HG02973 (cell line): ENCODE measurements at regions not wholly inside any gene's neighbourhood (a gene's known extent, or its start where the extent isn't known, plus 50 kb on each side); places are given as distances from the start of the nearest gene placed in this dataset.

Experiments
- ATAC-seq: cut with Tn5 transposase; IDR thresholded peaks from one replicate; pipeline ENCODE4 v1.9.1; 2021; ENCODE audit warnings: moderate library complexity; ENCODE audit not compliant: unreplicated experiment

DNA sequence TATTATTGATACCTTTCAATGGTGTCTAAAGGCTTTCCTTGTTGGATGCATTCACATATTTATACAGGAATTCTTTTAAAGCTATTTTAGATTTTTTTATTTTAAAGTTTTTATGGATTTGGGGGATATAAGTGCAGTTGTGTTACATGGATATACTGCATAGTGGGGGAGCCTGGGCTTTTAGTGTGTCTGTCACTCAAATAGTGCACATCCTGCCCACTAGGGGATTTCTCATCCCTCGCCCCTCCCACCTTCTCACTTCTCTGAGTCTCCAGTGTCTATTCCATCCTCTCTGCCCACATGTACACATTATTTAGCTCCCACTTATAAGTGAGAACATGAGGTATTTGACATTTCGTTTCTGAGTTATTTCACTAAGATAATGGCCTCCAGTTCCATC lies 154.0 kb upstream of the MKI67 start:
- no peak for ATAC-seq

DNA sequence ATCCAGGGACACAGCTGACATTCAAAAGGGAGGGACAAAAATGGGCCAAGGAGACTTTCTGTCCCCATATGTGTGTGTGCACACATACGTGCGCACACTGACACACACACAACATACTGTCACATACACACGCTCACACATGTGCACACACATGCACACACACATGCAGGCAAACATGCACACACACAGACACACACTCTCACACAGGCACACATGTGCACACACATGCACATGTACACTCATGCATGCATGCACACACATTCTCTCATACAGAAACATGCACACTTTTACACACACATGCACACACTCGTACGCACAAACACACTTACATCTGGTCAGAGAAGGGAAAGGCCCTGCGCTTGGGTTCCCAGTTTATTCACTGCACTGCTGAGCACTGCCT lies 155.1 kb upstream of the MKI67 start:
- ATAC-seq: no peak

DNA sequence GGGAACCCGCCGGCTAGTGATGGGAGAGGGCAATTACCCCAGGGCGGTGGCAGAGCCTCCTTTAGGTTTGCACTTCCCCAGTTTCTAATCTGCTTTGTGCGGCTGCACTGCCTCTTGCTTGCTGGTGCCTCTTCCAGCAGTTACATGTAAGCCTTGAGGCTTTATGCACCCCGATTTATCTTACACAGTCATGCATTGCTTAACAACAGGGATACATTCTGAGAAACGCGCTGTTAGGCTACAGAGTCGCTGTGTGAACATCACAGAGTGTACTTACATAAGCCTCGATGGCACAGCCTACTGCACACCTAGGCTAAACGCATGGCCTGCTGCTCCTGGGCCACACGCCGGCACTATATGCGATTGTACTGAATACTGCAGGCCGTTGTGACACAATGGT lies 155.6 kb upstream of the MKI67 start:
- ATAC-seq: no peak

DNA sequence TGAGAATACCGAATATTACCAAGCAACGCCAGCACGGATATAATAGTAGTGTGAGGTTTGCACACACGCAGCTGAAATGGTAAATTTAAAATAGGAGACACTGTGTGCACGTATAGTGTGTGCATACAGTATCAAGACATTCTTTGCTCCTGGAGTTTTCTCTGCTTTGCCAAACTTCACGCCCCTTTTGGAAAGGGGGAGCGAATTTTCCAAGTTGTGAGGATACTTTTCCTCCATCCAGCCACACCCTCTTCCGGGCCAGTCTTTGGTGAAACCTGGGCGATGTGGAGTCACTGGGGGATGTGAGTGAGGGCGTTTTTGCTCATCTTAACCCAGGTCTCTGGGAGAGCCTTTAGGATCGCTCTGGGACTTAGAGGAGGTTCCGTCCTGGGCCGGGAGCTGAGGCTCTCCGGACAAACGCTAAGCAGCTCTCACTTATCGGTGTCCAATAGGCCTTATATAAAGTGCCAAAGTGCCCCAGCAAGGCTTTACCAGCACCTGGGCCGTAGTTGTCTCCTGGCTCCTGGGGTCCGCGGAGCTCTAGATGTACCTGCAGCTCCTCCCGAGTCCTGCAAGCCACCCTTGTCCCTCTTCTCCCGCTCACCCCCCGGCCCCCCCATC lies 160.0 kb upstream of the MKI67 start:
- no peak for ATAC-seq

DNA sequence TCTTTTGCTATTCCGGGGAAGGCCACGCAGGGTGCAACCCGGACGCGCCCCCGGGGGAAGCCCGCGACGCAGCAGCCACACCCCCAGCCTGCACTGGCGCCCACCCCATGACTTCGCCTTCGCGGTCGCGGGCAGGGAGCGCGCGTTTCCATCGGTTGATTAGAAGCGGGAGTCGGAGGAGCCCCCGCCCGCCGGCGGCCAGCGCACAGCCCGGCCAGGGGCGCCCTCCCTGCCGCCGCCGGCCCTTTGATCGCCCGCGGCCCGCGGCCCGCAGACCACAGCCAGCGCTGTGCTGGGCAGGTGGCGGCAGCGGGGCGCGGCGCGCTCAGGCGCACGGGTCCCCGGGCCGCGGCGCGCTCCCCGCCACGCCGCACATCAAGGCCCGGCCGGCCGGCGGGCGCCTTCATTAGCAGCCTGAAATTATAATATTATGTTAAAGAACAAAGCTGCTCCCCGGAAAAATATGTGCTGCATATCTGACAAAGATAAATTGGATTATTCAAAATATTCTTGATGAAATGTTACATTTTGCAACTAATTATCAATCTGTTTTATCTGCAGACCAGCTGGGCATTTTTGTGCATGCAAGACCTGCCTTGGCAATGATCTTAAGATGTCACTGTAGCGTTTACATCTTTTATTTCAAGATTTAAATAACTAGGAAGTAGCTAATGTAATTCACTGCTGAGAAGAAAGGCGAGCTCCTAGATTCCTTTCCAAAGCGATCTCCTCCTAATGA lies 160.7 kb upstream of the MKI67 start:
- ATAC-seq: no peak

DNA sequence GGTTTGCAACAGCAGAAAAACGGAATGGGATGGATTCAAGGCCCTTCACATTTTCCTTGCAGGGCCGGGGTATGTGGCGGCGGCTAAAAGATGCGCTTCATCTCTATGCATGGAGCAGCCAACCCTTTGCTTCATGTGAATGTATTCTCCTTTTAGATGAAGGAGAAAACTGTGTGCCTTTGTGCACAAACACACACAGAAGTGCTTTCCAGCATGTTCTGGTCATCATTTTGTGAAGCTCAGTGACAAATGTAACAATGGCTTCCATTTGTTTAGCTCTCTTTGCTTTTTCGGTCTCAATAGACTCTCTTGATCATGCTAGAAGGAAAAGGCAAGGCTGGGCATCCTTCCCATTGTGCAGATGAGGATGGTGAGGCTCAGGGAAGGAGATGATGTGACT lies 161.7 kb upstream of the MKI67 start:
- no peak for ATAC-seq

DNA sequence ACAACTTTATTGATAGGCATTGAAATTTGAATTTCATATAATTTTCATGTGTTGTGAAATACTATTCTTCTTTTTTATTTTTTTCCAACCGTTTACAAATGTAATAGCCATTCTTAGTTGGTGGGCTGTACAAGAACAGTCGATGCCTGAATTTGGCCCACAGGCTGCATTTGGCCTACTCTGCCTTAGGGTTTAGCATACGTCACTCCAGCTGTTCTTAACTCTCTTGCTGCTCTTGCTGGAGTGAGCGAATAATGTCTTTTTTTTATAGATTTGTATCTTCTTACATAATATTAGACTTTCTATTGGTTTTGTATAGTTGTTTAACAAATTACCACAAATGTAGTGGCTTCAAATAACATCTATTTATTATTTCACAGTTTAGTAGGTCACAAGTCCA lies 163.4 kb upstream of the MKI67 start:
- ATAC-seq: no peak

DNA sequence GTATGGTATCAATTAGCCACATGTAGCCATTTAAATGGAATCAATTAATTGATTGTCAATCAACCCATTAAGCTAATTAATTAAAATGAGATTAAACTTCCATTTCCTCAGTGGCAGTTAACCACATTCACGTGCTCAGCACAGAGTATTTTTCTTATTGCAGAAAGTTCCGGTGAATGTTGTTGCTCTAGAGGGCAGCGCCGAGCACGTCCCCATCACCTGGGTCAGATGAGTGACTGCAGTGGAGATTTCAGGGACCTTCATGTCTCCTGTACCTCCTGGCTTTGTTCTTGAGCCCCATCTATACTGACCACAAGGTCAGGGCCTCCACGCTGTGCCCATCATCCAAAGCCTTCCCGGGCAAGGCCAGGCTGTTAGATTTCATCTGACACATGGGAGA lies 168.8 kb upstream of the MKI67 start:
- no peak for ATAC-seq

DNA sequence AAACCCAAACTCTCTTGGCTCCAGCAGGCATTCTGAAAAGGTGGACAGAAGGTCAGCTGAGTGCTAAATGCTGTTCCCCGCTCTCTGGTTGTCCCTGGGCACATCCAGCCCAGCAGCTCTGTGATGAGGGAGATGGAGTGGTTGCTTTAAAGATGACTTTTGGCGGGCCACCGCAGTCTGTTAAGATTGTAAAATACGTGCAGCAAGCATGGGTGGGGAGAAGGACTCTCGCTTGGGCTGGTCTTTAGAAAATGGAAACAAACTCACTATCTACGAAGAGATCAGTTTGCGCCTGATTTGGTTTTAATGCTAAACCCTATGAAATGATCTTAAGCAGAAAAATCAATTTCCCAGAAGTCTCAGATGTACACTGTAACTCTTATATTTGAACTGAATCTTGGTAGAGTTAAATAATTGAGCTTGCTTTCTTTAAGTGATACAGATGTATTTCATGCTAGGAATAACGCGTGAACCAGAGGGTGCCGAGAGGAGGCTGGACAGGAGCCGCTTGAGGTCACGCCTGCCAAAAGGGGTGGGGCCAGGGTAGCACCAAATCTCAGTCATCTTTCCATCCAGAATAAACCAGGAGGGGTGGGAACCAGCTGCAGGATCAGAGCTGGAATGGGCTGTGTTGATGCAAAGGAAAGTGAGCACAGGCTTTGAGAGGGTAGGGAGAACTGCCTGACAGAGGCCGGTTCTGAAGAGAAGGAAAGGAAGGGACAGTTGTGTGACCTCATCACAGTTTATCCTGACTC lies 170.2 kb upstream of the MKI67 start:
- no peak for ATAC-seq

DNA sequence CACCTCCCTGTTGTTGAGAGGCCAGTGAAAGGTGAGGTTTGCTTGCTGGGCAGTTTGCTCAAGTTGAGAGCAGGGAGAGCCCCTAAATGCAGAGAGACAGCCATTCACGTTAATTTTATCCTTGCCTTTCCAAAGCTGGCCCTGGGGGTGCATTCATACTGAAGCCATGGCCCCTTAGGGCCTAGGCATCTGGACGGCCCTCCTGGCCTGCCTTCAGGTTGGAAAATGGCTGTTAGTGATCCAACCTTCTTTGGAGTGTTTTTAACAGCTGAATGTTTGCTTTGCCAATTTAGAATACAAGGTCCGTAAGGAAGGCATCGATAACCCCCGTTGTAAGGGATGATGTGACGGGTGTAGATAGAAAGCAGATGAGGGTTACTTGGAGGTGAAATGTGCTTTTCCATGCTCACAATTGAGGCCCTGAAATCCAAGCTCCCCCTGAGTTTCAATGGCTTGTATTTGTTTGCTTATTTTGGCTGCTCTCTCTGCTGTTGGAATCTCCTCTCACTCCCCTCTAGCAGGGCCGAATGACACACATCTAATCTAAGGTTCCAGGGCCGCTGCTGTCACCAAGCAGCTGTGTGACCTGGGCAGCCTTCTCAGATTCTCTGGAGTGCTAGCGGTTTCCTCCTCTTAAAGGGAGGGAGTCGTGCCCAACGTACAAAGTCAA lies 171.6 kb upstream of the MKI67 start:
- no peak for ATAC-seq

DNA sequence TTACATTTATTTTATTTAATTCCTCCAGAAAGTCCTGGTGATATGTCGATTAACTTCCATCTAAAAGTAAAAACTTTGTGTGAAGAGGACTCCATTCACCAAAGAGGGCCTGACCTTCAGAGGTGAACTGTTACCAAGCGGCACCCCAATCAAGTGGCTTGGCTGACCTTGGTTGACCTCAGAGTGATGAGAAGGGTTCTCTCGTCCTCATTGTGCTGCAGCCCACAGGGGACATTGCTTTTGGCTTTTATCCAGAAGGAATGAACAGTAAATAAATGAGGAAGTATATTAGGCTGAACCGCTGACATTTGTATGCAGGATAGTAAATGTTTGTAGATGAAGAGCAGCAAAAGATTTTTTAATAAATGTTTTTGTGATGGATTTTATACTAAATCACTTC lies 172.4 kb upstream of the MKI67 start:
- ATAC-seq: no peak

DNA sequence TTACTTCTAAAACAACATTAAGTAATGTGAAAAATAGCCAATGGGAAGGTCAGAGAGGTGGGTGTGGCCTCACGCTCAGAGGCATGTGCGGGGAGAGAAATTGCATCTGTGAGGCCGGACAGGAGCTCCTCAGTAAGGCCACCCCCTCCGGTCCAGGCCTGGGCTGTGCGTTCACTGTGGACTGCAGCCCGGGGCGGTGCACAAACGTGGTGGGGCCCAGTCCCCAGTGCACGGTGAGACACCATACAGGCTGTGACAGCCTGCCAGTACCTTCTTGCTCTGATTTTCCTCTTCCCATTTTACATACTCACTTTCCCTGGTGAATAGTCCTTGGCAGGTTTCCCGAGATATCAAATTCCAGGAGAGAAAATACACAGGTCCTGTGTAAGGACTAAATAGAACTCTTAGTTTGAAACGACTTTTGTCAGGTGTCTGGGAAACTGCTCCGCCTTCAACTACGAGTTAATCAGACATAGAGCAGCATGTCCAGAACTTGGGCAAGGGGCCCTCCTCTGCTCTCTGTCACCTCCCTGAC lies 174.1 kb upstream of the MKI67 start:
- ATAC-seq: no peak

DNA sequence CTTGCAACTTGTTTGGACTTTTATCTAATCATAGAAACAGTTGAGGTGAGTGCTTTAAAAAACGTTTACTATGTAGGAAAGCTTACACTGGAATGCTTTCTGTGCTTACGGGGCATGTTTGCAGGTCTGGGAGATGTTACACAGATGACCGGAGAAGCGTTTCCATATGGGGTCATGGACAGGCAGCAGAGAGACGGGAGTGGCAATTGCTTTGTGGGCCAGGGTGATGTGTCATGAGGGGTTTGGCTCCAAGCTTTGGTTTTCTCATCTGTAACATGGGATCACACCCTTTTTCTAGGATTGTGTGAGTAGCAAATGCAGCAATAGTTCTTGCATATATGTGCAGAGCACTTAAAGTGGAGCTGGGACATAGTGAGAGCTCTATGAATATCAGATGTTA lies 174.8 kb upstream of the MKI67 start:
- ATAC-seq: no peak

DNA sequence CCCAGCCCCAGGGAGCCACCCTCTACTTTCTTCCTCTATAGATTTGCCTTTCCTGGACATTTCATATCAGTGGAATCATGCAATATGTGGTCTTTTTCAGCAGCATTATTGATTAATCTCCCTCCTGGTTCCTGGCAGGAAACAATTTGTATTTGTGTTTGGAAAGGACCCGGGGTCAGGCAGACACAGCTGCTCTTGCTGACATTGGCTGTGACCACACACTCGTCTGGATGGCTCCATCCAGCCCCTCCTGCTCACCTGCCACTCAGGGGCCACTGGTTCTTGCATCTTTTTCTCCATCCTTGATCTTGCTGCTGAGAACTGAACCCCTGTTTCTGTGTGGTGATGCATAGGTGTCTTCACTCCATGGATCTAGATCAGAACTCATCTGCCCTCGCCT lies 176.6 kb upstream of the MKI67 start:
- ATAC-seq: no peak

DNA sequence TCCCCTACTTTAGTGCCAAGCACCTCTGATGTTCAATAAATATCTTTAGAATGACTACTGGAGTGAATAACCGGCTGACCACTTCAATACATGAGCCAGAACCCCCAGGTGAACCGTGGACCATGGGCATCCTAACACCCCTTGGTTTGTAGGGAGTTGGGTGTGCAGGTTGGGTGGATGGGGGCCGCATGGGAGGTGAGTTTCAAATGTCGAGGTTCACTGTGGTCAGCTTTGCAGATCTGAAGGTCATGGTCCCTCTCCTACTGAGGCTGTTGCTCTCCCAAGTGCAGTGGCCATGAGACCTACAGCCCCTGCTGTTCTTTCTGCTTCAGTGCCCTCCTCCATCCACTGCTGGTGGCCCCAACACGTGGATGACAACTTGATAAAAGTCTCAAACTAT lies 178.0 kb upstream of the MKI67 start:
- ATAC-seq: no peak

DNA sequence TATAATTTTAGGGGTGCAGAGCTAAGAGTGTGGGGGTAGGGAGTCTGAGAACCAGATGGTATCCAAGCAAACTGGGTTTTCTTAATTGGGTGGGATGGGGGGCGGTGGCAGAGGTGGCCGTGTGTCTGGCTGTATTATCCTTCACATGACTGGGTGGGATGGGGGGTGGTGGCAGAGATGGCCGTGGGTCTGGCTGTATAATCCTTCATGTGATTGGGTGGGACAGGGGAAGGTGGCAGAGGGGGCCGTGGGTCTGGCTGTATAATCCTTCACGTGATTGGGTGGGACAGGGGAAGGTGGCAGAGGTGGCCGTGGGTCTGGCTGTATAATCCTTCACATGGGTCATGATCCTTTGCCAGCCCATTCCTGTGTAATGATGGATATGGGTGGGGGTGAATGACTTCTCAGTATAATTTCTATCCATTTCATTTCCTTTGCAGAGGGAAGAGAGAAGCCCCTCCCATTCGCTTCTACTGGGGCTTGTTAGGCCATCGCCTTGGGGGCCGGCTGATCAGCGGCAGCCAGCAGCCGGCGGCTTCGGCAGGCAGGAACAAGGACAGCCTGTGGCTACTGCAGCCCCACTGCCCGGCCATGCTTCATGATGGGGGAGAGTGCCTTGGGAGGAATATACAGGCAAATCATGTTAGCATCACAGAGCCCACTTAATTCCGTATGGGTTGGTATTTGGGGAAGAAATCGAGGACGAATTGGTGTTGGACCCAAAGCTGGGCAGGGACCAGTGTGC lies 179.6 kb upstream of the MKI67 start:
- no peak for ATAC-seq

DNA sequence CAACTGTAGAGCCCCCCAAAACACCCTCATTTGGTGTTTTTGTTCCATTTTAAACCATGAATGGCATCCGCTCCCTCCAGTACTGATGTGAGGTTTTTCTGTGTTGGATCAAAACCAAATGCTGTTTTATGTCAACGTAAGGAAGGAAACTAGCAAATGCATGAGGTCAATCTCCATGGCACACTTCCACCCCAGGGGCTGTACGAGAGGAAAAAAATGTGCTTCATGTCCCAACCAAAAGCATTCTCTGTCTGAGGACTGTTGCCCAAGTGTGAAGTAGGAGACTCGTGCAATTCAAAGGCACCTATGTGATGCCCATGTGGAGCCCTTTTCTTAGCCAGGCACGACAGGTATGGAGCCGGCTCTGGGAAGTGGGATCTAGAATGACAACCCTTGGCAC lies 180.3 kb upstream of the MKI67 start:
- no peak for ATAC-seq

DNA sequence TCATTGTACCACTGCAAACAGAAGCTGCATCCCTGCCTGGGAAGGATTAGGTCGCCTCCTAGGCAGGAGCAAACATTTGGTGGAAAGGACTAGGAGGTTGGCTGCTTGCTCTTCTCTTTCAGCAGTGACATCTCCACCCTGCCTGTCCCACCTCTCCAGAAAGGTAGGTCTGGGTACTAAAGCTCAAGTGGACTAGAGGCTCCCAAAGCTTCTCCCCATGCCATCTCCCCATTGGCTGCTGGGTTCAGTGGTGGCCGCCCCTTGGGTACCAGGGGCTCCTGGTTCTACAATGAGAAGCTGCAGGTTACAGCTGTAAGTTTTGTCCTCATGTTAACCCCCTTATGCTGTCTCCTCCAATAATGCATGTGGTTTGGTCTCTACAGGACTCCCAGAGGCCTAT lies 180.7 kb upstream of the MKI67 start:
- ATAC-seq: no peak

DNA sequence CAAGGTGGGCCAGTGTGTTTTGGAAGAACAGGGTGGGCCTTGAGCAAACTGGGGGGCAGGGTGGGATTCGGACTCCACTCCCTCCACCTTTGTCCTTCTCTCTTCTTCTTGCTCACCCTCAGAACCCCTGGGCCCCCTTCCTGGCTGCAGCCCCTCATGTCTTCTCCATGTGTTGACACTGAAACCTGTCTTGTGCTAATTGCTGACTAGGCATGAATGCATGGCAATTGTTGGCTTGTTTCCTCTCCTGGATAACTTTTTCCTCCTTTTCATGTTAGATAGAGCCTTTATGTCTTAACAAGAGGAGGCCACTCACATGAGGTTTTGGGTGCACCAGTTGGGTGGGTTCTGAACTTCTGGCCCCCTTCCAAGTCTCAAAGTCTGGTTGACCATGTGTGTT lies 181.6 kb upstream of the MKI67 start:
- ATAC-seq: no peak

DNA sequence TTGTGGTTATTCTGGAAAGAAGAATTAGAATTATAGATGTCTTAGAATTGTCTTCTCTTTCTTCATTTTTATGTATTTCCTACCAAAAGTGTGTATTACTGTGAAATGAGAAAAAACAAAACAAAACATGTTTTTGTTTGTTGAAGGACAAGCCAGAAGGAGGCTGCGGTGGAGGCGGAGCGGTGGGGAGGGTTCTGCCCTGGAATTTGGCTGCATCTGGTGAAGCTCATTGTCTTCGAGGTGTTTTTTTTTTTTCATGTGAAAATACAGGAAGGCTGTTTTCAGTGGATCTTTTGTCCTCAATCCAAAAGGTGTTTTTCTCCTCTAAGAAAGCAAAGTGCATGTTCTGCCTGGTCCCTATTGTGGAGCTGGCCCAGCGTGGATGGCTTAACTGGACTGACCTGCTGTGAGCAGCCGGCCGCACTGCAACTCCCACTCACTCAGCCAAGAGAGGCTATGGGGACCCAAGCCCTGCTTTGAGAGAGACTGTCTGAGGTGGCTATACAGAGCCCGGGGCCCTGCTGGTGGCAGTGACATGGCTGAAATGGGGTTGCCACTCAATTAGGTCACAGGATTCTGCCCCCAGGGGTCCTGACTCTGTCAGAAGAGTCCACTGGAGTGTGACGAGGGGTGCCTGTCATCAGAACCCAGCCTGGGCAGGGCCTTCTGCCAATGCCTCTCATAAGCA lies 184.9 kb upstream of the MKI67 start:
- no peak for ATAC-seq
